Activated T-helper 9 cell treated with anti-CD3 and anti-CD28 coated beads, Interleukin-2, amount 50 U/mL, for 16 hours (primary cell): ENCODE measurements at regions not wholly inside any gene's neighbourhood (a gene's known extent, or its start where the extent isn't known, plus 50 kb on each side); places are given as distances from the start of the nearest gene placed in this dataset.

Source experiments
- DNase-seq: peaks from one replicate; pipeline ENCODE4 v3.0.0-alpha.2; 2020; ENCODE audit warnings: low read depth

GRCh38 chr7:142365410-142365842 is 107.6 kb upstream of the PRSS58 start:
- DNase-seq = no peak

GRCh38 chr7:142364551-142364950 is 106.7 kb upstream of the PRSS58 start:
- DNase-seq = no peak

GRCh38 chr7:142362349-142362748 is 104.5 kb upstream of the PRSS58 start:
- DNase-seq = no peak

- DNase-seq = no peak
These were observed 101.9 kb upstream of the PRSS58 start for GRCh38 chr7:142359694-142360279.

- DNase-seq = no peak
These were observed 100.2 kb upstream of the PRSS58 start for GRCh38 chr7:142357953-142358520.

- no peak for DNase-seq
These were observed 98.3 kb upstream of the PRSS58 start for GRCh38 chr7:142356166-142356565.

- DNase-seq = no peak
These were observed 97.5 kb upstream of the PRSS58 start for GRCh38 chr7:142355328-142355727.

- DNase-seq = no peak
These were observed 95.5 kb upstream of the PRSS58 start for GRCh38 chr7:142353147-142354060.

- no peak for DNase-seq
These were observed 94.7 kb upstream of the PRSS58 start for GRCh38 chr7:142352543-142352942.

- no peak for DNase-seq
These were observed 93.3 kb upstream of the PRSS58 start for GRCh38 chr7:142351145-142351544.

- no peak for DNase-seq
These were observed 92.0 kb upstream of the PRSS58 start for GRCh38 chr7:142349670-142350405.

GRCh38 chr7:142348921-142349405 is 91.1 kb upstream of the PRSS58 start:
- no peak for DNase-seq

- DNase-seq = no peak
These were observed 90.2 kb upstream of the PRSS58 start for GRCh38 chr7:142348100-142348499.

- DNase-seq = no peak
These were observed 89.2 kb upstream of the PRSS58 start for GRCh38 chr7:142347091-142347490.

- no peak for DNase-seq
These were observed 88.0 kb upstream of the PRSS58 start for GRCh38 chr7:142345811-142346210.

- DNase-seq = no peak
These were observed 81.0 kb upstream of the PRSS58 start for GRCh38 chr7:142338633-142339501.

GRCh38 chr7:142337054-142338001 is 79.5 kb upstream of the PRSS58 start:
- no peak for DNase-seq

GRCh38 chr7:142334806-142335205 is 76.9 kb upstream of the PRSS58 start:
- no peak for DNase-seq

- no peak for DNase-seq
These were observed 76.4 kb upstream of the PRSS58 start for GRCh38 chr7:142334236-142334635.

GRCh38 chr7:142332421-142332820 is 74.6 kb upstream of the PRSS58 start:
- DNase-seq = no peak
